HG02678 (cell line): ENCODE measurements at regions not wholly inside any gene's neighbourhood (a gene's known extent, or its start where the extent isn't known, plus 50 kb on each side); places are given as distances from the start of the nearest gene placed in this dataset.
"Not testable (repeated sequence)": the region's sequence is repeated elsewhere in the genome, so short reads cannot be mapped to it uniquely, and the experiment has no call there.

Source experiments
- ATAC-seq: cut with Tn5 transposase; IDR thresholded peaks from one replicate; pipeline ENCODE4 v1.9.1; 2021; ENCODE audit warnings: mild to moderate bottlenecking, moderate library complexity; ENCODE audit not compliant: unreplicated experiment

GRCh38 chrX:115840729-115841409 is 279.9 kb downstream of the PLS3 start:
- not testable (repeated sequence) for ATAC-seq

GRCh38 chrX:115850986-115851385 is 290.0 kb downstream of the PLS3 start:
- not testable (repeated sequence) for ATAC-seq

DNA sequence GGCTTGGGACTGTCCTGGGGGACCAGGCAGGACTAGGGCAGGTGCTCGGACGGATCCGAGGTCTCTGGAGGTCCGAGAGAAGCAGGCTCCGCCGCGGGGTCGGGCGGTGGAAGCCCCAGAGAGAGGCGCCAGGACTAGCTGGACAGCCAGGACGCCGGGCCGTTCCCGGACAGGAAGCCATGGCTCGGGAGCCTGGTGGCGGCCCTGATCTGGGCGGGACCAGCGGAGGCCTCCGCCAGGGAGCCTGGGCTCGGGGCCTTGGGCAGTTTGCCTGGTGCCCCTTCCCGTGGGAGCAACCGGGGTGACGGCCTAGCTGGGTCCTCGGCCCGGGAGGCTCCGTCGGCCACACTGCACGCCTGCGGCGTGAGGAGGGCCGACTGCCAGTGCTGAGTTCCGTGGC is 292.3 kb downstream of the PLS3 start:
- ATAC-seq = not testable (repeated sequence)

- ATAC-seq = not testable (repeated sequence)
These were observed 289.4 kb upstream of the AGTR2 start for GRCh38 chrX:115881170-115881569.

DNA sequence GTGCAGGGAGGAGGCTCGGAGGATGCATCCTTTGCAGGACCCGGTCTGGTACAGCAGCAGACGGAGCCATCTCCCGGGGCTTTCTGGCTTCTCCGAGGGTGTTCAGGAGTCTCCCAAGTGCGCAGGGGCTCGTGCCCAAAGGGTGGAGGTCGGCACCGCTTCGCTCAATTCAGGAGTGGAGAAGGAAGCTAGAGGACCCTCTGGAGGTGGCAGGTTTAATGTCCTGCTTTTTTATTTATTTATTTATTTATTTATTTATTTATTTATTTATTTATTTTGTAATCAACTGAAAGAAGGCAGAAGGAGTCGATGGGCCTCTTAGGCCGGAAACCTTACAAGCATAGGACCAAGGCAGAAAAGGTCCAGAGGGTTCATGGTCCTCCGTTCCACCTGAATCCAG is 286.4 kb upstream of the AGTR2 start:
- ATAC-seq = not testable (repeated sequence)

DNA sequence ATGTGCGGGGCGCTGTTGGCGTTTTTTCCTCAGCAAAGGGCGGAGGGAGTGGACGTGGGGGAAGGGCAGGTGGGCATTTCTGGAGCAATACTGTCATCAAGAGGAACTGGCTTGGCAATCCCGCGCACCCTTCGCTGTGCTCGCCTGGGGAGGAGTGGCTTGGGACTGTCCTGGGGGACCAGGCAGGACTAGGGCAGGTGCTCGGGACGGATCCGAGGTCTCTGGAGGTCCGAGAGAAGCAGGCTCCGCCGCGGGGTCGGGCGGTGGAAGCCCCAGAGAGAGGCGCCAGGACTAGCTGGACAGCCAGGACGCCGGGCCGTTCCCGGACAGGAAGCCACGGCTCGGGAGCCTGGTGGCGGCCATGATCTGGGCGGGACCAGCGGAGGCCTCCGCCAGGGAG is 282.5 kb upstream of the AGTR2 start:
- not testable (repeated sequence) for ATAC-seq

DNA sequence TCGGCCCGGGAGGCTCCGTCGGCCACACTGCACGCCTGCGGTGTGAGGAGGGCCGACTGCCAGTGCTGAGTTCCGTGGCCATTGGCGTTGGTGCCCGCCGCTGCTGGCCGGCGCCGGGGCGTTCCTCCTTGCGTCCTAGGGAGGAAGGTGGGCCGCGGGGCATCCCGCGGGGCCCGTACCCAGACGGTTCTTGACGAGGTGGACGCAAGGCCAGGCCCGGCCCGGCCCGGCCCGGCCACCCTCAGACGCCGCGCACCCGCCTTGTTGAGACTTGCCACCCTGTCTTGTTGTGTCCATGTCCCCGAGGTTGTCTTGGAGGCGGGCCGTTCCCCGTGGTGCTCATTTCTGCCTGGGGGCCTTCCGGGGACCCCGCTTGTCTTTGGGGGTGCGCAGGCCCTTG is 282.0 kb upstream of the AGTR2 start:
- ATAC-seq = not testable (repeated sequence)

GRCh38 chrX:115889121-115889890 is 281.2 kb upstream of the AGTR2 start:
- ATAC-seq = no peak

DNA sequence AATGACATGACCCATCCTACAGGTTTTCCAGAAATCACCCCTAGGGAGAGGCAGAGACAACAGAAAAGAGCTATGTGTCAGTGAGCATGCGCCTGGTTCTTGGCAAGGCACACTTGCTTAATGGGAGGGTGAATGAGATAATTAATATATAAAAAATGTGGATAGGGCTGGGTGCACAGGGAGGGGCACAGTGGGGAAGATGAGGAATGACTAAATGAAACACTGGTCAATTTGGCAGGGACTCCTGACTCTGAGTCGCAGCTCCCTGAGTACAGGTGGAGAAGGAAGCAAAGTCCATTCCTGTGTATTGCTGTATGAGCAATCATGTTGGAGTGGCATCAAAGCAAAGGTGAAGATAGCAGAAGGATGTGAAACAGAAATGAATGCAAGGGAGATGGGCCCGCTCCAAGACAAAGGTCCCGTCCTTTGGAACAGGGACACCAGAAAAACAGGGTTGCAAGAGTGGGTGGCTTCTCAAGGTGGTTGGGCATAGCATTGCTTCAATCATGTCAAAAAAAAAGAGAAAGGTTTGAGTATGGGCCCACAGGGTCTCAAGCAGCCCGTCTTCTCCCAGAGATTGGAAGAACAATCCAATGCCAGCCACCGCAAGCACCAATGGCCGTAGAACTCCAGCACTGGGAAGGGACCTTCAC is 278.4 kb upstream of the AGTR2 start:
- no peak for ATAC-seq

DNA sequence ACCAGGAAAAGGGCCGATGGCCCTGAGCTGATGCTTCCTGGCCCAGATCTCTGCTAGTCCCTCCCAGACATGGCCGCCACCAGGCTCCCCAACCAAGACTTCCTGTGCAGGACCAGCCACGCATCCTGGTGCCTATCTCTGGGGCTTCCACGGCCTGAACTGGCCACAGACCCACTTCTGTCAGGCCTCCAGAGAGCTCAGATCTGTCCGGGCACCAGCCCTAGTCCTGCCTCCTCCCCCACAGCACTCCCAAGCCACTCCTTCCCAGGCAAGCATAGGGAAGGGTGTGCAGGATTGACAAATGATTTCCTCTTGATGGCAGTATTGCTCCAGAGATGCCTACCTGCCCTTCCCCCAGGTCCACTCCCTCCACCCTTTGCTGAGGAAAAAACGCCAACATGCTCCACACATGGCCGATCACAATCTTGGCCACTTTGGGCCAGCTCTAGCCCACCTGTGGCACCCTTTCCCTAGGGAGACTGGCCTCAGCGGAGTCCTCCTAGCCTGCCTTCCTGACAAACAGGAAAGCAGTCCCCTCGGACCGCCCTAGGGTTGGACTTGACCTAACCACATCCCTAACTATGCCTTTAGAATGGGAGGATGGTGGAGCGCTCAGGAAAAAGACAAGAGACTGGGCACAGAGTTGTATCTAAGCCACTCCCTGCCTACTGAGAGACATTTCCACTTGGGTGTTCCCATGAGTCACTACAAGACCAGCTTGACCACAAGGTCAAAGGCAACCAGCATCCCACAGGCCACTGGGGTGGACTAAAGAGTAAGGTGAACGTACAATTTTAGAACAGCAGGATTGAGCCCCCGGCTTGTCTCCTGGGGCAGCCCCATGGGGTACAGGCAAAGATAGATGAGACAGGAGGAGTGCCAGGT is 277.5 kb upstream of the AGTR2 start:
- ATAC-seq = peak; percentile 62

- no peak for ATAC-seq
These were observed 276.5 kb upstream of the AGTR2 start for GRCh38 chrX:115894087-115894486.

DNA sequence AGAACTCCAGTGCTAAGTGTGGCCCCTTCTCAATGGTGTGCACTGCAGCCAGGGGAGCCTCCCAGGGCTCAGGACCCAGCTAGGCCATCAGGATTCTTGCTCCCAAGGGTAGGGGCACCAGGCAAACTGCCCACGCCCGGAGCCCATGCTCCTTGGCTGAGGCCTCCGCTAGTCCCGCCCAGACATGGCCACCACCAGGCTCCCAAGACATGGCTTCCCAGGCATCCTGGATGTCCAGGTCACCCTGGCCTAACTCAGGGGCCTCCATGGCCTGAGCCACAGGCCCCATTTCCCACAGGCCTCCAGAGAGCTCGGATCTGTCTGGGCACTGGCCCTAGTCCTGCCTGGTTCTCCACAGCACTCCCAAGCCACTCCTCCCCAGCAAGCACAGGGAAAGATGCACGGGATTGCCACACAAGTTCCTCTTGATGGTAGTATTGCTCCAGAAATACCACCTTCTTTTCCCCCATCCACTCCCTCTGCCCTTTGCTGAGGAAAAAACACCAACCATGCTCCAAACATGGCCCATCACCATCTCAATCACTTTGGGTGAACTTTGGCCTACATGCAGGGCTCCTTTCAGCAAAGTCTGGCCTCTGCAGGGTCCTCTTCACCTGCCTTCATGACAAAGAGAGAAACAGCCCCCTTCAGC is 274.7 kb upstream of the AGTR2 start:
- no peak for ATAC-seq

DNA sequence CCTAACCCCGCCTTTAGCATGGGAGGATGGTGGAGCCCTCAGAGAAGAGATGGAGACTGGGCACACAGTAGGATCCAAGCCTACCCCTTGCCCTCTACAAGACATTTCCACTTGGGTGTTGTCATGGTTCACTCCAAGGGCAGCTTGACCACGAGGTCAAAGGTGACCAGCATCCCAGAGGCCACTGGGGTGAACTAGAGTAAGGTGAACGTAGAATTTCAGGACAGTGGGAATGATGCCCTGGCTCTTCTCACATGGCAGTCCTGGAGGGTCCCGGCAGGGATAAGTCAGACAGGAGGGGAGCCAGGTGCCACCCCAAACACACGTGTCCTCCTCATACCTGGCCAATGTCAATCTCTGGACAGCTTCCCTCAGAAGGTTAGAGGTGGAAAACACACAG is 274.2 kb upstream of the AGTR2 start:
- no peak for ATAC-seq

- ATAC-seq = no peak
These were observed 272.6 kb upstream of the AGTR2 start for GRCh38 chrX:115897956-115898355.

GRCh38 chrX:115898382-115899001 is 272.1 kb upstream of the AGTR2 start:
- ATAC-seq = peak; percentile 90

GRCh38 chrX:115900425-115900824 is 270.1 kb upstream of the AGTR2 start:
- ATAC-seq = no peak

DNA sequence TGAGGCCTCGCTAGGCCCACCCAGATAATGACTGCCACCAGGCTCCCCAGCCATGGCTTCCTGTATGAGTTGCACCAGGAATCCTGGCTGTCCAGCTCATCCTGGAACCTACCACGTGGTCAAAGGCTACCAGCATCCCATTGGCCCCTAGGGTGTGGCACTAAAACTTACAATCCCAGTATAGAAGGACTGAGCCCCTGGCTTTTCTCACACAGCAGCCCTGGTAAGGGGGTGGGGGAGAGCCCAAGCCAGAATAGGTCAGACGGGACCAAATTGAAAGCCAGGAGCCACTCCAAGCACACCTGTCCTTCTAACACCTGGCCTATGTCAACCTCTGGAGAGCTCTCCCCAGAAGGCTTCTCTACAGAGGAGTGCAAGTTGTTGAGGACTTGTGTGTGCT is 269.3 kb upstream of the AGTR2 start:
- no peak for ATAC-seq

DNA sequence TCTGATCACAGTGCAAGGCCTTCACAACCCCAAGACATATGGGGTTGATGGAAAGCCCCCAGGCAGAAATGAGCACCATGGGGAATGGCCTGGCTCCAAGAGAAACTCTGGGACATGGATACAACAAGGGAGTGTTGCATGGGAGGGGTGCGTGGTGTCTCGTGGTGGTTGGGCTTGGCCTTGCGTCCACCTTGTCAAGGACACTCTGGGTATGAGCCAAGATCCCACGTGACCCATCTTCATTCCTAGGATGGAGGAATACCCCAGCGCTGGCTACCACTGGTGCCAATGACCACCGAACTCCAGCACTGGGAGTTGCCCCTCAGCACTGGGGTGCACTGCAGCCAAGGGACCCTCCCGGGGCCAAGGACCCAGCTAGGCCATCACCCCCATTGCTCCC is 267.5 kb upstream of the AGTR2 start:
- no peak for ATAC-seq

GRCh38 chrX:115906276-115906675 is 264.3 kb upstream of the AGTR2 start:
- no peak for ATAC-seq

- ATAC-seq = no peak
These were observed 263.7 kb upstream of the AGTR2 start for GRCh38 chrX:115906881-115907280.
